Mucosa of gallbladder (tissue), 1 donor: ENCODE measurements at regions not wholly inside any gene's neighbourhood (a gene's known extent, or its start where the extent isn't known, plus 50 kb on each side); places are given as distances from the start of the nearest gene placed in this dataset.

ENCODE experiments used
- DNase-seq: peaks from one replicate; pipeline ENCODE4 v3.0.0-alpha.2; 2020; ENCODE audit warnings: low spot score
- donor health status: DM: no; HTN: no; CAD: no.

GRCh38 chr11:79822766-79823165 is 381.9 kb upstream of the TENM4 start:
- no peak for DNase-seq

DNA sequence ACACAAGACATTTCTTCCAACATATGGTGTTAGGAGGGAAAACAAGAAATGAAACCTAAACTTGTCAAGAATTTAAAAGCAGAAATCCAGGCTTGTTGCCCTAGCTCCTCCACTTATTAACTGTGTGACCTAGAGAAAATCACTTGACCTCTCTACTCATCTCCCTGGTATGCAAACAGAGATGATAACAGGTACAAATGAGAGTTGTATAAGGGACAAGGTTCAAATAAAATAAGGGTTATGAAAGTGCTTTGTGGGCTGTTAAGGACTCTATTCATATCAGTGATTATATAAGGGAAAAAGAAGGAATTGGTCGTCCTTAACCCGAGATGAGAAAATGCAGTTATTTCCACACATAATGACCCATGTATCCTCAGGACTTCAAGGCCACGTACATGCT is 372.7 kb upstream of the TENM4 start:
- DNase-seq = no peak

GRCh38 chr11:79809487-79809886 is 368.7 kb upstream of the TENM4 start:
- no peak for DNase-seq

DNA sequence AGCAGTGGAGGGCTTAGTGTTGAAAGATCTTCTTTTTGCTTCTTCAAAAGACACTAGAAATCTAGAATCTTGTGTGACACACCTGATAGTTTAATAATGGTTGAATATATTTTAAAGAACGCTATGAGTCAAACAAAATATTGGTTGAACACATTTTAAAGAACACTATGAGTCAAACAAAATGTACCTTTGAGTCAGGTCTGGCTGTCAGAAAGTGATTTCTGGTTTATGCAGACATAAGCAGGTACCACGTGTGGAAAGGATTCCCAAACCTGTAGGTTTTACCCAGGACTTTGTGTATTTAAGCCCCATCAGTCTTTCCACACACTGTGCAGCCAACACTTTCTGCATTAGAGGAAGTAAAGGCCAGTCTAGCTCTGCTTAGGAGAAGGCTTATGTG is 366.7 kb upstream of the TENM4 start:
- DNase-seq = no peak

DNA sequence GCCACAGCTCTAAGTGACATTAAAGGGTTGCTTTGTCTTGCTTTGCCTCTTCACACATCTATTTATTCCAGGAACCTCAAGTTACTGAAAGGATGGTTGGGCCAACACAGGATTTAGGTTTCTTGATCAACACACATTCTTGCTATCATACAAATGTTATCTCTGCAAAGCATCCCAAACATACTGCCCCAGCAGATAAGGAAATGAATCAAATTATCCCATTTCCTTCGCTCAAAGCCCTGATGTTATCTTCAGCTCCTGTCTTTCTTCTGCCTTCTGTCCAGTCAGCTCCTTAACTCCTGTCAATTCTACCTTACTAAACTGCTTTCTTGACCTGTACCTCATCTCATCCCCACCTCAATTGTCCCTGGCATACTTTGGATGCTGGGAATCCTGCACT is 355.9 kb upstream of the TENM4 start:
- DNase-seq = no peak

- DNase-seq = no peak
Measured at GRCh38 chr11:79794484-79795393, 353.9 kb upstream of the TENM4 start.

GRCh38 chr11:79794057-79794456 is 353.2 kb upstream of the TENM4 start:
- no peak for DNase-seq

GRCh38 chr11:79786961-79787360 is 346.1 kb upstream of the TENM4 start:
- no peak for DNase-seq

- DNase-seq = no peak
Measured at GRCh38 chr11:79783833-79784232, 343.0 kb upstream of the TENM4 start.

DNA sequence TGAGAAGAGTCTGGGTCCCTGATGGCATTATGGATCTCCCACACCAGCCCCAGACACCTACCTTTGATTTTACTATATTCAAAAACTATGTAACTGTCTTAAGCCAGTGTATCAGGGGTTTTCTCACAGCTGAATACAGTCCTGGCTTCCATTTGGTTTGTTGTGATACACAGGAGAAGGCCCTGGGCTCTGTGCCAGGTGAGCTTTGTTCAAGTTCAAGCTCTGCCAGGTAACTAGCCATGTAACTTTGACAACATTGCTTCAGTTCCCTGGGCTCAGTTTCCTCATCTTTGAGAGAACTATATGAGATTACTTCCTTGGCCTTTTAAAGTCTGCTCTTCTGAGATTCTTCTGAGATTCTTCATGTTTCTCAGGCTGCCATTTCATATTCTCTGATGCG is 327.5 kb upstream of the TENM4 start:
- peak; percentile 70 for DNase-seq

- DNase-seq = peak; percentile 26
Measured at GRCh38 chr11:79762279-79762921, 321.6 kb upstream of the TENM4 start.

DNA sequence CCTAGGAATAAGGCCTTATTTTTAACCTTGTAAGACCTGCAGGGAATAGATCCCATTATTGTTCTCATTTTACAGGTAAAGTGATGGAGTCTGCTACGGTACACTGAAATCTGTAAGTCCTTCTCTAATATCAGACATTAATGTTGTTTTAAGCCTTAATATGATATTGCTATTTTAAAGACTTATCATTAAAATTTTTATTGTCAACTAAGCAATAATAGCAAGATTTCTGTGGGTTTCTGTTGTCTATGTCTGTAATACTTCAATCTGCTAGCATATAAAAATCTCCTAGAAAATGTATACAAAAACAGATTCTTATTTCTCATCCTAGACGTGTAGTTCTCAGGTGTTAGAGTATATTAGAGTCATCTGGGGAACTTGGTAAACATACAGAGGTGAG is 317.5 kb upstream of the TENM4 start:
- DNase-seq = no peak

- DNase-seq = no peak
Measured at GRCh38 chr11:79747406-79747805, 306.6 kb upstream of the TENM4 start.

DNA sequence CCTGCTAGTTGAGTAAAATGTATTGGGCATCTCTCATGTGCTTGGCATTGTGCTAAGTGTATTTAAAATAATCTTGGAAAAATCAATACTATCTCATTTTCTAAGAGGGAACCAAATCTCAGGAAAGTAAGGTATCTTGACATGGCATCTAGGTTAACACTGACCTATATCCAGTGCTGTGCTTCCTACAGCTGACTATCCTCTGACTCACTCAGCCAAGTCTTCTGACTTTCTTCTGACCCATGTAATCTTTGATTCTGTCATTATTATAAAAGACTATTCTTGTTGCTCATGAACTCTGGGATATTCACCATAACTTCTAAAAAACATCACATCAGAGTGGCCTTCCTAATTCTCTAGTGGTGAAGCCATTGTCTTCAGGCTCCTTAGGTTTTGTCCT is 304.1 kb upstream of the TENM4 start:
- DNase-seq = no peak

DNA sequence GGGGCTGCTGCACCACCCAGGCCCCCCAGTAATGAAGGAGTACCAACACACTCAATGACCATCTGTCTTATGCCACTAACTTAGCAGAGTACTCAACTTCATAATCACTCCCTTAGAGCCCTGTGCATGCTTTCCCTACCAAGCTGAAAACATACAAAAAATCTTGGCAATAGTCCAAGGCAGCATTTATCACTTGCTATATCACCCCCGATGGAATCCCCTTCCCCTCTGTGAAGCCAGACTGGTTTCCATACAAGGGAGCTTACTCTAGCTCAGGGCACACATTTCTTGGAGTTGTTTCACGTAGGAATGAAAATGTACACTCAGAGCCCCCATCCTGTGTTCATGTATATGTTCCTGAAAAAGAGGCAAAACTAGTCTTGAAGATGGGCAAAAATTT is 301.3 kb upstream of the TENM4 start:
- DNase-seq = no peak

DNA sequence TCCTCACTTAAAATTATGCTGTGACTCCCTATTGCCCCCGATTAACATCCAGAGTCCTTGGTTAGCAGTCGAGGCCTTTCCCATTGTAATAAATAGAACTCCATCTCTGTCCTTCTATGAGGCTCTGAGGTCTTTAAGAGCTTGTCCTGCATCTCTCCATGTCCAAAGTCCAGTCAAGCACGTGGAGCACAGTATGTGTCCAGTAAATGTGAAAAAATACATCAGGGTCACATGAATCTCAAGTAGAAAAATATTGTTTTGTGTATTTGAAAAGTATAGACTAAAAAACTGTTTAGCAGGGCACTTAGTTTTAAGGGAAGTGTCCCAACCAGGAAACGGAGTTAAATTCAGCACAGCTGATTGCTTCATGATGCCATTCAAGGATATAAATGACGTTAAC is 298.8 kb upstream of the TENM4 start:
- no peak for DNase-seq

DNA sequence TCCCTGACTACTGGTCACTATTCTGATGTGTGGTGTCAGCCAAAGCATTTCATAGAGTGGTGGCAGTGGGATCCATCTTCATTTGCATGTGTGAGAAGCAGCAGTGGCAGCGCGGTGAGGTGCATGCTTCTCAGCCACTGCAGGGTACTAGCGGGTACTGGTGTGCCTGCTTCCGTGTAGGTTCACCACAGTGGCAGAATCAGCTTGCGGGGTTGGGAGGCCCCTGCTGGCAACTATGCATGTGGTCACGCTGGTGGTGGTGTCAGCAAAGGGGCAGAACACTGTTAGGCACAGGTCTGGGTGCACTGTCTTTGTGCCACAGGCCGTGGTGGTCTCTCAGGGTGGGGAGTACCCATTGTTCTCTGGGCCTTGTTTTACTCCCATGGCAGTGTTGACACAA is 286.4 kb upstream of the TENM4 start:
- no peak for DNase-seq

DNA sequence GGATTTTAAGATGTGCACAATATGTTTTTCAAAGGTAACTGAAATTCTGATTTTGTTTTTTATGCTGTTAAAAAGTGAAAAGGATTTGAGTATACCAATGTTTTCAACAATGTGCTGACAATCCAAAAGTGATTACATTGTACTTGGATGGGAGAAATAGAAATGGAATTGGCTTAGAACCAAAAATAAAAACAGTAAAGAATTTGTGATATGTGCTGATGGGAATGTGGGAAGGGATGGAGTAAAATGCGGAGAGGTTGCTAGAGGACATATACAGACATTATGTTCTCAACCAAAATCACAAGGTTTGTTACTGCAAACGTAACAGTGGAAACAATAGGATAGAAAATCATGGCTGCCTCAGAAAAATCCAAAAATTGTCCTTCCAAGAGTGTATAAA is 279.3 kb upstream of the TENM4 start:
- DNase-seq = no peak

GRCh38 chr11:79708319-79708932 is 267.6 kb upstream of the TENM4 start:
- DNase-seq = no peak

DNA sequence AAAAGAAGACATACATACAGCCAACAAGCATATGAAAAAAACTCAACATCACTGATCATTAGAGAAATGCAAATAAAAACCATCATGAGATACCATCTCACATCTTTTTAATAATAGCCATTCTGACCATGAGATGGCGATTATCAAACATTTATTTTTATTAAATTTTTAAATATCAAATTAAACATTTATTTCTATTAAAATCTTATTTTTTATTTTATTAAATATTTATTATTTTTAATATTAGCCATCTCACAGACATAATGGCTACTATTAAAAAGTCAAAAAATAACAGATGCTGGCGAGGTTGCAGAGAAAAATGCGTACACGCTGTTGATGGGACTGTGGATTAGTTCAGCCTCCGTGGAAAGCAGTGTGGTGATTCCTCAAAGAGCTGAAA is 264.8 kb upstream of the TENM4 start:
- DNase-seq = no peak

DNA sequence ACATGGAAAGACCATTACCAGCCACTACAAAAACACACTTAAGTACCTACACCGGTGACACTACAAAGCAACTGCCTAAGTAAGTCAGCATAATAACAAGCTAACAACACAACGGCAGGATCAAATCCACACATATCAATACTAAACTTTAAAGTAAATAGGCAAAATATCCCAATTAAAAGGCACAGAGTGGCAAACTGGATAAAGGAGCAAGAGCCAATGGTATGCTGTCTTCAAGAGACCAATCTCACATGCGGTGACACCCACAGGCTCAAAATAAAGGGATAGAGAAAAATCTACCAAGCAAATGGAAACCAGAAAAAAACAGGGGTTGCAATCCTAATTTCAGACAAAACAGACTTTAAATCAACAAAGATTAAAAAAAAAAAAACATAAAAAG is 261.5 kb upstream of the TENM4 start:
- no peak for DNase-seq

GRCh38 chr11:79699246-79699645 is 258.4 kb upstream of the TENM4 start:
- DNase-seq = no peak

DNA sequence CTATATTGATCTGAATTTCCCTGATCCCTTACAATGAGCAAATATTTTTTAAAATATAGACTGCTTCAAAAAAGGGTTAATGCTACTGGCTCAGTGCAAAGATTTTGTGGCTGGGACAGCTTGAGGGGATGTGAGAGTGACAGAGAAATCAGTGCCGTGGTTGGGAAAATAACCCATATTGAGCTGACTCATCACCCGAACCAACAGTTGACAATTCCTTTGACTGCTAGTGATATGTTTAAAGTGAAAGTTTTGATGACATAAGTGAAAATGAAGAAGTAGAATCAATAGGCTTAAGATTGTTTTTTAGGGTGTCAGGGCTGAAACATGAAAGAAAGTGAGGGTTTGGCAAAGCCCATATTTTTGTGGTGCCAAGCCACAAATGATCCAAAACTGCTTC is 257.1 kb upstream of the TENM4 start:
- DNase-seq = no peak
